SJCRH30 (cell line): ENCODE measurements at regions not wholly inside any gene's neighbourhood (a gene's known extent, or its start where the extent isn't known, plus 50 kb on each side); places are given as distances from the start of the nearest gene placed in this dataset.
"Not testable (repeated sequence)": the region's sequence is repeated elsewhere in the genome, so short reads cannot be mapped to it uniquely, and the experiment has no call there.

Experiments used
- DNase-seq, 2 experiments: peaks; one replicate each; pipeline ENCODE4 v3.0.0-alpha.2; 2015 to 2020
- H3K27ac ChIP-seq: fragments of 250-450 bp; sonication (Bioruptor Pico); 2 replicates; pipeline ENCODE4 v1.5.1; 2020; ENCODE audit warnings: mild to moderate bottlenecking, moderate library complexity
- H3K27me3 ChIP-seq: fragments of 250-450 bp; sonication (Bioruptor Pico); 2 replicates; pipeline ENCODE4 v1.5.1; 2020; ENCODE audit warnings: mild to moderate bottlenecking, moderate library complexity
- H3K36me3 ChIP-seq: fragments of 250-450 bp; sonication (Bioruptor Pico); 2 replicates; pipeline ENCODE4 v1.5.1; 2020; ENCODE audit warnings: mild to moderate bottlenecking, moderate library complexity
- H3K4me1 ChIP-seq: fragments of 250-450 bp; sonication (Bioruptor Pico); 2 replicates; pipeline ENCODE4 v1.5.1; 2020; ENCODE audit warnings: mild to moderate bottlenecking, moderate library complexity
- H3K4me3 ChIP-seq: fragments of 250-450 bp; sonication (Bioruptor Pico); 2 replicates; pipeline ENCODE4 v1.5.1; 2020; ENCODE audit warnings: mild to moderate bottlenecking, moderate library complexity
- H3K9me3 ChIP-seq: fragments of 250-450 bp; sonication (Bioruptor Pico); replicated peaks from 2 replicates; pipeline ENCODE4 v1.5.1; 2020; ENCODE audit warnings: mild to moderate bottlenecking, moderate library complexity

- no peak for DNase-seq
- Histone ChIP-seq H3K36me3 (no peaks in the 10 kb centered on the region), H3K27me3 (no peaks in the 10 kb centered on the region), H3K4me1 (no peaks in the 10 kb centered on the region), H3K4me3 (no peak overlapping the region), H3K9me3 (no peaks in the 10 kb centered on the region), H3K27ac (no peak overlapping the region)
Observed at GRCh38 chr5:179413086-179413690, 67.9 kb upstream of the ADAMTS2 start.

- Histone ChIP-seq H3K4me3 (no peak overlapping the region), H3K9me3 (no peaks in the 10 kb centered on the region), H3K27me3 (no peaks in the 10 kb centered on the region; the same call in 1 of the 2 replicates), H3K36me3 (no peaks in the 10 kb centered on the region), H3K4me1 (no peaks in the 10 kb centered on the region), H3K27ac (no peak overlapping the region)
- no peak for DNase-seq
Observed at GRCh38 chr5:179411161-179411841, 66.0 kb upstream of the ADAMTS2 start.

- Histone ChIP-seq H3K27me3 (no peaks in the 10 kb centered on the region; the same call in 1 of the 2 replicates), H3K4me3 (no peak overlapping the region), H3K36me3 (no peaks in the 10 kb centered on the region), H3K4me1 (no peaks in the 10 kb centered on the region), H3K9me3 (no peaks in the 10 kb centered on the region), H3K27ac (no peak overlapping the region)
- no peak for DNase-seq
Observed at GRCh38 chr5:179410291-179411160, 65.3 kb upstream of the ADAMTS2 start.

- no peak overlapping the region for H3K27ac ChIP-seq
- no peaks in the 10 kb centered on the region for H3K4me1 ChIP-seq
- no peak overlapping the region for H3K4me3 ChIP-seq
- DNase-seq = no peak
- H3K9me3 ChIP-seq = no peaks in the 10 kb centered on the region
- no peaks in the 10 kb centered on the region; the same call in 1 of the 2 replicates for H3K27me3 ChIP-seq
- no peaks in the 10 kb centered on the region for H3K36me3 ChIP-seq
Observed at GRCh38 chr5:179409806-179410205, 64.5 kb upstream of the ADAMTS2 start.

GRCh38 chr5:179408611-179409010 is 63.4 kb upstream of the ADAMTS2 start:
- no peak for DNase-seq
- Histone ChIP-seq H3K4me3 (no peak overlapping the region), H3K9me3 (no peaks in the 10 kb centered on the region), H3K27me3 (no peaks in the 10 kb centered on the region; the same call in 1 of the 2 replicates), H3K36me3 (no peaks in the 10 kb centered on the region), H3K4me1 (no peaks in the 10 kb centered on the region), H3K27ac (no peak overlapping the region)

- H3K27ac ChIP-seq = no peak overlapping the region
- DNase-seq = no peak
- H3K27me3 ChIP-seq = no peaks in the 10 kb centered on the region; the same call in 1 of the 2 replicates
- no peak overlapping the region for H3K4me3 ChIP-seq
- no peaks in the 10 kb centered on the region for H3K36me3 ChIP-seq
- no peaks in the 10 kb centered on the region for H3K4me1 ChIP-seq
- H3K9me3 ChIP-seq = no peaks in the 10 kb centered on the region
Observed at GRCh38 chr5:179407191-179408175, 62.2 kb upstream of the ADAMTS2 start.

GRCh38 chr5:179406031-179406961 is 61.0 kb upstream of the ADAMTS2 start:
- Histone ChIP-seq H3K9me3 (no peaks in the 10 kb centered on the region), H3K4me3 (no peak overlapping the region), H3K4me1 (no peaks in the 10 kb centered on the region), H3K27ac (no peak overlapping the region), H3K36me3 (no peaks in the 10 kb centered on the region), H3K27me3 (no peaks in the 10 kb centered on the region; the same call in 1 of the 2 replicates)
- DNase-seq = no peak

GRCh38 chr5:179405426-179406030 is 60.3 kb upstream of the ADAMTS2 start:
- H3K4me1 ChIP-seq = no peaks in the 10 kb centered on the region
- H3K9me3 ChIP-seq = no peaks in the 10 kb centered on the region
- DNase-seq = no peak
- no peak overlapping the region for H3K4me3 ChIP-seq
- no peaks in the 10 kb centered on the region; the same call in 1 of the 2 replicates for H3K27me3 ChIP-seq
- H3K27ac ChIP-seq = no peak overlapping the region
- H3K36me3 ChIP-seq = no peaks in the 10 kb centered on the region

GRCh38 chr5:179405054-179405416 is 59.8 kb upstream of the ADAMTS2 start:
- no peak for DNase-seq

GRCh38 chr5:179404321-179405053 is 59.2 kb upstream of the ADAMTS2 start:
- no peaks in the 10 kb centered on the region for H3K4me1 ChIP-seq
- H3K27me3 ChIP-seq = no peaks in the 10 kb centered on the region; the same call in 1 of the 2 replicates
- no peak overlapping the region for H3K4me3 ChIP-seq
- no peaks in the 10 kb centered on the region for H3K9me3 ChIP-seq
- H3K27ac ChIP-seq = no peak overlapping the region
- H3K36me3 ChIP-seq = no peaks in the 10 kb centered on the region
- DNase-seq = no peak

More at GRCh38 chr5:179405054-179405416, 59.8 kb upstream of the ADAMTS2 start:
- no peaks in the 10 kb centered on the region for H3K4me1 ChIP-seq
- no peak overlapping the region for H3K4me3 ChIP-seq
- no peaks in the 10 kb centered on the region for H3K9me3 ChIP-seq
- H3K27ac ChIP-seq = no peak overlapping the region
- H3K27me3 ChIP-seq = no peaks in the 10 kb centered on the region; the same call in 1 of the 2 replicates
- no peaks in the 10 kb centered on the region for H3K36me3 ChIP-seq

GRCh38 chr5:179403426-179404147 is 58.3 kb upstream of the ADAMTS2 start:
- Histone ChIP-seq H3K9me3 (no peaks in the 10 kb centered on the region), H3K27ac (no peak overlapping the region), H3K36me3 (no peaks in the 10 kb centered on the region)

GRCh38 chr5:179400435-179400834 is 55.2 kb upstream of the ADAMTS2 start:
- DNase-seq, H3K9me3 ChIP-seq, H3K4me1 ChIP-seq, H3K4me3 ChIP-seq, H3K27me3 ChIP-seq, H3K27ac ChIP-seq, H3K36me3 ChIP-seq: not testable (repeated sequence)

More at GRCh38 chr5:179403426-179404147, 58.3 kb upstream of the ADAMTS2 start:
- H3K4me1 ChIP-seq = no peaks in the 10 kb centered on the region
- H3K4me3 ChIP-seq = no peak overlapping the region
- H3K27me3 ChIP-seq = no peaks in the 10 kb centered on the region; the same call in 1 of the 2 replicates
- no peak for DNase-seq
